ENCODE measurements at regions not wholly inside any gene's neighbourhood (a gene's known extent, or its start where the extent isn't known, plus 50 kb on each side); places are given as distances from the start of the nearest gene placed in this dataset.

- TF ChIP-seq CTCF (IDR thresholded peaks at IDR 0.05) = peak in 5 of 6 experiments; percentile 19 to 66 (median 42)
- TF ChIP-seq POLR2A (IDR thresholded peaks at IDR 0.05) = no peak
Observed at GRCh38 chr18:2337552-2338141, 233.7 kb downstream of the METTL4 start.

Data from esophagus squamous epithelium (tissue), 4 donors.